Gastroesophageal sphincter (tissue), 4 donors: ENCODE measurements at regions not wholly inside any gene's neighbourhood (a gene's known extent, or its start where the extent isn't known, plus 50 kb on each side); places are given as distances from the start of the nearest gene placed in this dataset.

Experiments
- ATAC-seq: fragments of 150-250 bp; one replicate; pipeline ENCODE4 v1.9.1; 2016; ENCODE audit warnings: mild to moderate bottlenecking, moderate library complexity
- H3K27ac ChIP-seq, 4 donors: fragments of 200-600 bp; sonication (generic) in 3 of 4; 1 replicate in 3 of 4; 2 replicates in 1 of 4; pipeline ENCODE4 v1.5.1; 2016 to 2019
- H3K27me3 ChIP-seq: fragments of 200-600 bp; sonication (generic); one replicate; pipeline ENCODE4 v1.5.1; 2019
- H3K36me3 ChIP-seq, 2 donors: fragments of 200-600 bp; sonication (generic); one replicate each; pipeline ENCODE4 v1.5.1; 2019; ENCODE audit warnings: control low read depth in 1 of 2
- H3K4me1 ChIP-seq, 3 donors: fragments of 200-600 bp; sonication (generic); 1 replicate in 2 of 3; 2 replicates in 1 of 3; pipeline ENCODE4 v1.5.1; 2016 to 2019; ENCODE audit warnings: control low read depth in 2 of 3
- H3K4me3 ChIP-seq, 2 donors: fragments of 200-600 bp; sonication (generic); one replicate each; pipeline ENCODE4 v1.5.1; 2019; ENCODE audit warnings: mild to moderate bottlenecking in 1 of 2, moderate library complexity in 1 of 2
- H3K9me3 ChIP-seq, 3 donors: fragments of 200-600 bp; sonication (generic); one replicate each; pipeline ENCODE4 v1.5.1; 2017 to 2019; ENCODE audit warnings: control low read depth in 2 of 3
- CTCF ChIP-seq, 4 experiments: fragments of 200-600 bp in 2 of 4; fragments of 450-650 bp in 2 of 4; sonication (generic) in 1 of 4; IDR thresholded peaks; one replicate each; pipeline ENCODE4 v1.5.1; 2017 to 2019; ENCODE audit warnings: antibody characterized with exemption in 4 of 4, mild to moderate bottlenecking in 2 of 4, moderate library complexity in 2 of 4
- EP300 ChIP-seq: sonication (generic); formaldehyde crosslinking; IDR thresholded peaks from one replicate; pipeline ENCODE4 v1.6.1; 2017; ENCODE audit warnings: antibody characterized with exemption, mild to moderate bottlenecking
- POLR2A ChIP-seq, 2 donors: fragments of 450-650 bp; IDR thresholded peaks; one replicate each; pipeline ENCODE4 v1.6.1; 2017; ENCODE audit warnings: antibody characterized with exemption in 2 of 2, mild to moderate bottlenecking in 2 of 2, moderate library complexity in 1 of 2
- POLR2AphosphoS5 ChIP-seq: sonication (generic); formaldehyde crosslinking; IDR thresholded peaks from one replicate; pipeline ENCODE4 v1.6.1; 2017; ENCODE audit warnings: antibody characterized with exemption
- WGBS, 2 donors: methylation state at CpG; one replicate each; pipeline ENCODE4 v1.1.5; 2018; ENCODE audit warnings: low coverage in 1 of 2; 5-methylcytosine and 5-hydroxymethylcytosine counted together

DNA sequence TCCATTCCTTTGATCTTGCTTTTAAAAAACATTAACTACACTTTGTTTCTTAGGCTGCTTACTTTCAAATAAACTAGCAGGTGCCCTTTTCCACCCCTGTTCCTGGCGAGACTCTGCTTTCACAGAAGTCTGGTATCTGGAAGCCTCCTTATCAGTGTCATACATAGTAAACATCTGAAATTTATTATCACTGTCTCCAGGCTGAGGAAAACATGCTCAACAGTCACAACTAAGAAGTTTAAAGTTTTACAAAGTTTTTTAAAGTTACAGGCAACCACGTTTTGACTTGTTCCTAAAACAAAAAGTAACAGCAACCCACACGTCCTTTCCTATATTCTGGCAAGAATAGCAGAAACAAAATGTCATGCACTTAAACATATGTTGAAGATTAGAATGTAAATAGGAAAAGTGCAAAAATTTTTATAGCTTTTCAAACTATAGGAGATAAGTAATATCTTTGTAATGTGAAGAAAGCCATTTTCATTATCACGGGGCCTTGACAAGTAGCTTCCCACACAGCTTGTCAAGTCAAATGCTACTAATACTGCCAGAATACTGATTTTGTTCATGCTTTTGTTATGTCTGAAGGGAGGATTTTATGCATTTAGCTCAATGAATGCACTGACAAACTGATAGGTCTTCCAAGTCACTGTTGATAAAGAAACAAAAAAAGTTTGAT is 275.2 kb upstream of the KCNMB2 start:
- no peak for TF ChIP-seq POLR2AphosphoS5
- TF ChIP-seq CTCF (IDR thresholded peaks at IDR 0.05): no peak
- TF ChIP-seq POLR2A (IDR thresholded peaks at IDR 0.05): no peak
- no peak for TF ChIP-seq EP300
- Histone ChIP-seq H3K4me3 (no peak overlapping the region), H3K36me3 (no peaks in the 10 kb centered on the region), H3K4me1 (no peaks in the 10 kb centered on the region), H3K9me3 (no peaks in the 10 kb centered on the region), H3K27ac (no peak overlapping the region), H3K27me3 (no peaks in the 10 kb centered on the region)
- WGBS, 2 donors: 12 to 20% methylated on average over 4 of the region's 4 CpGs
- no peak for ATAC-seq

GRCh38 chr3:178263236-178263916 is 272.9 kb upstream of the KCNMB2 start:
- Histone ChIP-seq H3K4me1 (no peaks in the 10 kb centered on the region), H3K27me3 (no peaks in the 10 kb centered on the region), H3K36me3 (no peaks in the 10 kb centered on the region), H3K4me3 (no peak overlapping the region), H3K9me3 (no peaks in the 10 kb centered on the region), H3K27ac (no peak overlapping the region)
- TF ChIP-seq EP300: no peak
- TF ChIP-seq POLR2A (IDR thresholded peaks at IDR 0.05): no peak
- TF ChIP-seq POLR2AphosphoS5: no peak
- no peak for TF ChIP-seq CTCF (IDR thresholded peaks at IDR 0.05)
- ATAC-seq: no peak
- 76 to 85% methylated on average over 2 of the region's 2 CpGs for WGBS, 2 donors

DNA sequence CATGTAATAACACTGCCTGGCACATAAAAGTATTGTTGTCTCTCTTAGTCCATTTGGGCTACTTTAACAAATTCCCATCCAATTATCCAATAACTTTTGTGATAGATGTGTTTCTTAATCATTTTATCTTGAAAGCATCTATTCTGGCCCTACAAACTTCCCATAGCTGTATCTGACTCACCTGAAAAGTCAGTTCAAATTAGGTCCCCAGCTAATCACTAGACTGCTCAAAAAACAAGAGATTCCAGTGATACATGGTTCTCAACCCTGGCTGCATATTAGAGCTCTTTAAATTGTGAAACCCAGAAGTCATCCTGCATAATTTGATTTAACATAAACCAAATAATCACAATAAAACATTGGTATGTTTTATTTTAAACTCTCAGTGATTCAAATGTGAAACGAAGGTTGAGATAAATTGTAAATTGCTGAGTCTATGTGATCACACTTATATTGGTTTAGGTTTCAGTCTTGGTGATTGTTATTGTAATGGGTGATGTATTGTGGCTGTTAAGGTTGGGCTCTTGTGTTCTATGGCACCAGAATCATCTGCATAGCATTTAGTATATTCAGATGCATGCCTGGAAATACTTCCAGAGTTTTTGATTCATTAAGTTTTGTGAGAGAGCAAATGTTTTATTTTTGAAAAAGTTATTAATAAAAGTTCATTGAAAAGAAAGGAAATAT is 268.9 kb upstream of the KCNMB2 start:
- ATAC-seq: no peak
- Histone ChIP-seq H3K4me3 (no peak overlapping the region), H3K9me3 (no peaks in the 10 kb centered on the region), H3K27me3 (no peaks in the 10 kb centered on the region), H3K4me1 (no peaks in the 10 kb centered on the region), H3K27ac (no peak overlapping the region), H3K36me3 (no peaks in the 10 kb centered on the region)
- TF ChIP-seq POLR2AphosphoS5 (no peak), EP300 (no peak)
- WGBS, 2 donors: 20 to 57% methylated on average over 1 of the region's 1 CpG

DNA sequence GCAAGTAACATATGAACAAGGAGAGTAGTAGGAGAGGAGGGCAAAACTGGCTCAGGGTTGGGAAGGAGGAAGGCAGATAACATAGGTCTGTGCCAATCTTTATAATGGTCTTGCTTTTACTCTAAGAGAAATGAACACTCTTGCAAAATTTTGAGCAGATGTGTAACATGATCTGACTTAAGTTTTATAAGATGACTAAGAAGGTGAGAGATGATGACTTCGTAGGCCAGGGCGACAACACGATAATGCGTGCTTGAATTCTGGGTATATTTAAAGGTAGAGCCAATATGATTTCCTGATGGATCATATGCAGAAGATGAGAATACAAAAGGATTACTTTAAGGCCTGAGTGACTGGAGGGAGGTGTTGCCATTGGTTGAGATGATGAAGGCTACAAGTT is 265.4 kb upstream of the KCNMB2 start:
- Histone ChIP-seq H3K36me3 (no peaks in the 10 kb centered on the region), H3K4me1 (no peaks in the 10 kb centered on the region), H3K9me3 (no peaks in the 10 kb centered on the region), H3K27me3 (no peaks in the 10 kb centered on the region), H3K4me3 (no peak overlapping the region), H3K27ac (no peak overlapping the region)
- 94 to 96% methylated on average over 4 of the region's 4 CpGs for WGBS, 2 donors
- no peak for ATAC-seq
- TF ChIP-seq EP300 (no peak), POLR2A (IDR thresholded peaks at IDR 0.05) (no peak), POLR2AphosphoS5 (no peak), CTCF (IDR thresholded peaks at IDR 0.05) (no peak)

DNA sequence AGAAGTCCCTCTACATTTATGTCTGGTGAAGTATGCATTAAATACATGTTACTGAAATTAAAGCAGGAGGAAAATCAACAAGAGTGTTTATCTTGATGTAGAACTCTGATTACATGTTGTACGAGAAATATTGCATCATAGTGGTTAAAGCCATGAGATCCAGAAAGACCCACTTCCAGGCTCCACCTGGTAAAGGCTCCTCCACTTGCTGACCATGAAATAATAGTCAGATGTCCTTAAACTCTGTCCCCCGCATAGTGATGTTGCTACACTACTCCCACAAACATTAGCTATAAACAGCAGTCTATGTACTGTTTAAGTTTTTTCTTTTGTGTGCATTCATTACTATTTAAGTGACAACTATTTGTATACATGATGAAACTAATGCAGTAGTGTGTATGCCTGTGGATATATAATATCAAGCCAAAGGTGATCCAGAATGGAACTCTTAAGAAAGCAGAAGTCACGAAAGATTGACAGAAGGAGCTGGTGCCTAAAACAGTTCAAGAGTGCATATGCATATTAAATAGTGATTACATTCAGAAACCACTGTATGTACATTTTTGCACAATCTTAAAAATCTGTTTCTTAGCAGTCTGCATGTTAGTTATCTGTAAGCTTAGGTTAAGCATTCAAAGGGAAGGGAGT is 264.4 kb upstream of the KCNMB2 start:
- no peak overlapping the region for H3K4me3 ChIP-seq
- H3K27me3 ChIP-seq: no peaks in the 10 kb centered on the region
- 88 to 97% methylated on average over 3 of the region's 3 CpGs for WGBS, 2 donors

More for the DNA sequence above, 264.4 kb upstream of the KCNMB2 start:
- Histone ChIP-seq H3K36me3 (no peaks in the 10 kb centered on the region), H3K9me3 (no peaks in the 10 kb centered on the region), H3K27ac (no peak overlapping the region), H3K4me1 (no peaks in the 10 kb centered on the region)
- TF ChIP-seq EP300: no peak
- no peak for TF ChIP-seq CTCF (IDR thresholded peaks at IDR 0.05)
- no peak for TF ChIP-seq POLR2A (IDR thresholded peaks at IDR 0.05)
- no peak for TF ChIP-seq POLR2AphosphoS5
- ATAC-seq: no peak
